GM19438 (cell line): ENCODE measurements at regions not wholly inside any gene's neighbourhood (a gene's known extent, or its start where the extent isn't known, plus 50 kb on each side); places are given as distances from the start of the nearest gene placed in this dataset.
"Not testable (repeated sequence)": the region's sequence is repeated elsewhere in the genome, so short reads cannot be mapped to it uniquely, and the experiment has no call there.

Experiments
- ATAC-seq: cut with Tn5 transposase; IDR thresholded peaks from one replicate; pipeline ENCODE4 v1.9.1; 2021; ENCODE audit warnings: low read depth; ENCODE audit not compliant: unreplicated experiment

GRCh38 chr6:94270091-94270948 is 851.0 kb upstream of the EPHA7 start:
- no peak for ATAC-seq

GRCh38 chr6:94269256-94269655 is 849.9 kb upstream of the EPHA7 start:
- ATAC-seq = no peak

DNA sequence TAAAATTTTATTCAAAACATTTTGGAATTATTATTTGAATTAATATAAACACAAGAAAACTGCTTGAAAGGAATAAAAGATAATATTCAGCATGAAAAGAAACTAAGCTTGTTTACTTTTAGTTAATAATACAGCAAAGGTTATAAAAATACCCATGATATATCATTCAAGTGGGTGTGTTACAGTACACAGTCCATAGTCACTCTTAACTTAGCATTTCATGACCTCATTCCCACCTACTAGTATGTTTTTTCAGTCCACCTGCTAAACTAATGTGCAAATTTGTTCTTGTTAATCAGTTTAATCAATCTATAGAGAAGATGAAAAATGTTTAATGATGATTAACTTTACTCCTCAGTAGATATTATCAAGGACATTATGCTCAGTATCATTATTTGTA is 841.4 kb upstream of the EPHA7 start:
- no peak for ATAC-seq

DNA sequence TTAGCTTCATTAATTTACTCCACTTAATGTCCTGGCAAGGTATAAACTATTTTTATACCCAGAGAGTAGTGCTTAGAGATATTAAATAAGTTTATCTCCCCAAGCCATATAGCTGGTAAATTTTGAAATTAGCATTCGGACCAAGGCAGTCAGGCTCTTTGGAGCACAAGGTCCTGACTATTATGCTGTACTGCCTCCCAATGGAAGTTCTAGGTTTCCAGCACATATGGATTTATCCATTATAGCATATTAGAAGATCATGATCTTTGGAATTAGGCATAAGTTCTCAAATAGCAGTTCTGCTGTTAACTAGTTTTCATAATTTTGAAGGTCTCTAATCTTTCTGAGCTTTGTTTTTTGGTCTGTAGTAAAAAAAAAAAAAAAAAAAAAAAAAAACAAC is 835.3 kb upstream of the EPHA7 start:
- ATAC-seq = no peak

GRCh38 chr6:94251878-94252277 is 832.5 kb upstream of the EPHA7 start:
- ATAC-seq = no peak

GRCh38 chr6:94245395-94245794 is 826.0 kb upstream of the EPHA7 start:
- no peak for ATAC-seq

DNA sequence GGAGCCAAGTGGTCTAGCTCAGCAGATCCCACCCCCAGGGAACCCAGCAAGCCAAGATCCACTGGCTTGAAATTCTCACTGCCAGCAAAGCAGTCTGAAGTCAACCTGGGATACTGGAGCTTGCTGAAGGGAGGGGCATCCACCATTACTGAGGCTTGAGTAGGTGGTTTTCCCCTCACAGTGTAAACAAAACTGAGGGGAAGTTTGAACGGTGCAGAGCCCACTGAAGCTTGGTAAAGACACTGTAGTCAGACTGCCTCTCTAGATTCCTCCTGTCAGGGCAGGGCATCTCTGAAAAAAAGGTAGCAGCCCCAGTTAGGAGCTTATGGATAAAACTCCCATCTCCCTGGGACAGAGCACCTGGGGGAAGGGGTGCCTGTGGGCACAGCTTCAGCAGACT is 819.5 kb upstream of the EPHA7 start:
- no peak for ATAC-seq

DNA sequence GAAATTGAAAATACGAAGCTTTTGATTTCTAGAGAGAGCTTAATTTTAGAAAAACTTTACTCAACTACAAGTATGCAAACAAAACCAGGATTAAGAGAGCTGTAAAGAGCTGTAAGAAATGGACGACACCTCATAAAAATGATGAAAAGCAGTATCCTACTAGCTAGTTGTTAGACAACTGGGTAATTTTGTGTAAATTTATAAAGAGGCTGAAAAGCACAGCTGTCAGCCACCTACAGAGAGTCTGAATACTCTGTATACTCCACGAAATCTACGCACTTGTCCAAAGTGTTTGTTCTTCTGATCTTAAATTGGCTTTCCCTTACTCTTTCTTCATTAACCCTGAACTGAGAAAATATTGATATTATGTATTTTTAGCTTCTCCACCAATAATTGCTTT is 808.4 kb upstream of the EPHA7 start:
- no peak for ATAC-seq

DNA sequence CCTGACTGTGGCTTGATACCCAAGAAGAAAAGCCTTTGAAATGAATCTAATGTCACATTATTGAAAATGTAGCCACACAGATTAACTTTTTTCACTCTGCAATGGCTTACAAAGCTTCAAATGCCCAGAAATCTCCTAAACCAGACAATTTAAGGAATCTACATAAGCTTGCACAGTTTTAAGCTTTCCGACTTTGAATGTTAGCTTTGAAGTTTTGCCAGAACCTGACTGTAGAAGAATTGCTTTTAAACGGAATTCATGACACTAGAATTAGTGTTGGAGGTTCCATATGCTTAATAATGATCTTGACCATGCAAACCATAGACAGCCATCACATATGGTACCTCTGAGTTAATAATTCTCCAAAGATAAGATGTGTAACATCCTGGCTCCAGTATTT is 798.5 kb upstream of the EPHA7 start:
- no peak for ATAC-seq

GRCh38 chr6:94215552-94215951 is 796.2 kb upstream of the EPHA7 start:
- ATAC-seq = no peak

GRCh38 chr6:94213226-94213625 is 793.9 kb upstream of the EPHA7 start:
- ATAC-seq = no peak

DNA sequence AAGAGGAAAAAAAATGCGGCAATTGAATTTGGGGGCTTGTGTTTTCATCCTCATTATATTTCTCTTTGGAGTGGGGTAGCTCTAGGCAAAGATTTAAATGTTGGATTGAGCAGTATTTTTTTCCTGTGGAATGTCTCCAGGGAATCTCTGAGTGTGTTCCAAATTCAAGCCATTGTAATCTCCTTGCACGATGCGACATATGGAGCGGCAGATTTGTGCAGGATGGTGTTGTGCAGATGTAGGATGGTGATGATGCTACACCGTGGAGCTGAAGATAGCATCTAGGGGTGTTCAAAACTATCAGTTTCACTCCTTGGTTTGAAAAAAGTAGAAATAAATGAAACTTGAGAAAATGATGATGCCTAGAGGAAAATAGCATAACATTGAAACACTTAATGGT is 777.5 kb upstream of the EPHA7 start:
- no peak for ATAC-seq

DNA sequence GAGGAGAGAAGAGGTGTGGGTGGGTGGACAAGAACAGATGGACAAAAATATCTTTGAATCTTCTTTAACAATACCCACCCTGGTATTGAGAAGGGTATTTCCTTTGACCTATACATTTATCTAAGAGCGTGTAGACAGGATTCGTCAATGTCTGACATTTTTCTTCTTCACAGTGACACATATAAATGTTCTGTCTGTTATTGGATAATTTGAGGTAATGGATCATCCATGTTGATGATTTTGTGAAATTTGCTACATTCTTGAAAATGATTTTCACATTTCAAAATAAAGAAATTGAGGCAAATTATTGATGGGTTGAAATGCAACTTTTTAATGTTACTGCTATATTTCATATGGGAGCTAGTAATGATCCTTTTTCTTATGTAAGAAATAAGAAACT is 770.7 kb upstream of the EPHA7 start:
- ATAC-seq = no peak

- no peak for ATAC-seq
These were observed 765.5 kb upstream of the EPHA7 start for GRCh38 chr6:94184666-94185464.

- no peak for ATAC-seq
These were observed 758.1 kb upstream of the EPHA7 start for GRCh38 chr6:94177429-94177828.

DNA sequence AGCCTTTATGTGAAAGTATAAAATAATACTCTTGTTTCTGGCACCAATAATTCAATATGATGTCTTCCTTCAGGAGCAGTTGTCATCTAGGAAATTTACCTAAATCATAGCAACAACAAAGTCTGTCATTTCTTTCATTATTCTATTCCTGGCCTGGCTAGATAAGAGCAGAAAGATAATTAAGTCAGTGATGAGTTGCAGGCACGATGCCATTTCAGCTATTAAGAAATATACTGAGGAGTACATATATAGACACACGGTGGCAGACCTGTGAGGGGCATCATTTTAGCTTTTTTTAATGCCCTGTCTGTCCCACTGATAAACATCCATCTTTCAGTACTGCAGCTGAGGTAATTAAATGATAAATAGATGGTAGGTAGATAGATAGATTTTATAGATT is 756.1 kb upstream of the EPHA7 start:
- no peak for ATAC-seq

DNA sequence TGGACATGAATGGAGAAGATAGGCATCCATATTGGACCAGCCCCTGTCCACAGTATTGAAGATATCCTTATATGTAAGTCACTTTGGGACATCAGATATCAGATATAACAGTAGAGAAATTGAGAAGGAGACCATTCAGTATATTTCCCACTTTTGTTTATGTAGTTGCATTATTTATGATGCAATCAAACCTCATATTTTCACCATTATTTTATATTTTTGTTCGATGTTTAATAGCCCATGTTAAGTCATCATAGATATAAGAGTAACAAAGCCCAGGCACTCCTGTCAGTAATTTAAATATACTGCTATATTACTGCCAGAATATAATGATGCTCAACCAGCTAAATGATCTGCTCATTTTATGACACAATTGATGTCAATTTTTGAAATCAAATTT is 744.5 kb upstream of the EPHA7 start:
- no peak for ATAC-seq

DNA sequence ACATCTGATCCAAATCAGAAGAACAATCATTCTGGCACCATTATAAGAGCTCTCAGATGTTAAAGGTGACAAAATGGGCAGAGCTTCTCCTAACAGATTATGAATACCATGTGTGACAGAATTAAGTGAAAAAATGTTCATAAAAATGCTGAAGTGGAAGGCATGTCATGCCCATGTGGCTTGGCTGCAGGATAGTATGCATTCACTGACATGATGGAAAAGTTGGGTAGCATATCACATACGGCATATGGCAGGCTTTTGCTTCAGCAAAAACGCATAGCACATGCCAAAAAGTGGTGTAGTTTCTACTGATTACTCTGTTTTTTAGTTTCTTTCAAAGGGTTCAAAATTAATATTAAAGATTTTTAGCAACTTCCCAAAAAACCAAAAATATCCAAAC is 731.5 kb upstream of the EPHA7 start:
- no peak for ATAC-seq

GRCh38 chr6:94144807-94145206 is 725.4 kb upstream of the EPHA7 start:
- no peak for ATAC-seq

DNA sequence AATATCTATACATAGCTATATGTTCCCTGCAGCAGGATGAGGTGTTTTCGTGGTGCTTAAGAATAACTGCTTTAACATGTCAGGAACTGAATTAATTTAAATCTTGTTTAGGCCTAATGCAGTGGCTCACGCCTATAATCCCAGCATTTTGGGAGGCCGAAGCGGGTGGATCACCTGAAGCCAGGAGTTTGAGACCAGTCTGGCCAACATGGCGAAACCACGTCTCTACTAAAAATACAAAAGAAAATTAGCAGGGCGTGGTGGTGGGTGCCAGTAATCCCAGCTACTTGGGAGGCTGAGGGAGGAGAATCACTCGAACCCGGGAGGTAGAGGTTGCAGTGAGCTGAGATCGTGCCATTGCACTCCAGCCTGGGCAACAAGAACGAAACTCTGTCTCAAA is 717.8 kb upstream of the EPHA7 start:
- not testable (repeated sequence) for ATAC-seq

GRCh38 chr6:94133106-94133505 is 713.7 kb upstream of the EPHA7 start:
- no peak for ATAC-seq

- no peak for ATAC-seq
These were observed 711.9 kb upstream of the EPHA7 start for GRCh38 chr6:94131271-94131670.
